GM23248 (cell line): ENCODE measurements at regions not wholly inside any gene's neighbourhood (a gene's known extent, or its start where the extent isn't known, plus 50 kb on each side); places are given as distances from the start of the nearest gene placed in this dataset.

Experiments
- DNase-seq: peaks from one replicate; pipeline ENCODE4 v3.0.0-alpha.2; 2015
- H2AFZ ChIP-seq: fragments of 200-600 bp; sonication (generic); 2 replicates; pipeline ENCODE4 v1.6.1; 2016; ENCODE audit warnings: antibody characterized with exemption
- H3F3A ChIP-seq: fragments of 200-600 bp; sonication (generic); 2 replicates; pipeline ENCODE4 v1.6.1; 2016; ENCODE audit warnings: mild to moderate bottlenecking, antibody characterized with exemption, mixed run types; ENCODE audit not compliant: insufficient read depth
- H3K27ac ChIP-seq: fragments of 200-600 bp; sonication (generic); 2 replicates; pipeline ENCODE4 v1.5.1; 2016; ENCODE audit warnings: mild to moderate bottlenecking
- H3K27me3 ChIP-seq: fragments of 200-600 bp; sonication (generic); replicated peaks from 2 replicates; pipeline ENCODE4 v1.6.1; 2016; ENCODE audit warnings: mild to moderate bottlenecking; ENCODE audit not compliant: insufficient read depth
- H3K36me3 ChIP-seq: fragments of 200-600 bp; sonication (generic); 2 replicates; pipeline ENCODE4 v1.6.1; 2016; ENCODE audit warnings: low read depth, mild to moderate bottlenecking
- H3K4me1 ChIP-seq: fragments of 200-600 bp; sonication (generic); 2 replicates; pipeline ENCODE4 v1.6.1; 2016; ENCODE audit warnings: mild to moderate bottlenecking; ENCODE audit not compliant: insufficient read depth
- H3K4me2 ChIP-seq: fragments of 200-600 bp; sonication (generic); one replicate; pipeline ENCODE4 v1.6.1; 2016; ENCODE audit warnings: mild to moderate bottlenecking; ENCODE audit not compliant: unreplicated experiment
- H3K4me3 ChIP-seq: fragments of 200-600 bp; sonication (generic); 2 replicates; pipeline ENCODE4 v1.5.1; 2016; ENCODE audit warnings: mild to moderate bottlenecking
- H3K79me2 ChIP-seq: fragments of 200-600 bp; sonication (generic); 2 replicates; pipeline ENCODE4 v1.6.1; 2016; ENCODE audit warnings: mild to moderate bottlenecking; ENCODE audit not compliant: insufficient read depth
- H3K9ac ChIP-seq: fragments of 200-600 bp; sonication (generic); 2 replicates; pipeline ENCODE4 v1.6.1; 2016; ENCODE audit warnings: mild to moderate bottlenecking
- H3K9me2 ChIP-seq: fragments of 200-600 bp; sonication (generic); 2 replicates; pipeline ENCODE4 v1.6.1; 2016; ENCODE audit warnings: mixed run types, mild to moderate bottlenecking, moderate library complexity; ENCODE audit not compliant: insufficient read depth
- H3K9me3 ChIP-seq: fragments of 200-600 bp; sonication (generic); one replicate; pipeline ENCODE4 v1.6.1; 2017; ENCODE audit warnings: low read depth
- H4K20me1 ChIP-seq: fragments of 200-600 bp; sonication (generic); 2 replicates; pipeline ENCODE4 v1.6.0; 2016; ENCODE audit not compliant: insufficient read depth
- EZH2 ChIP-seq: fragments of 200-600 bp; sonication (generic); IDR thresholded peaks from 2 replicates; pipeline ENCODE4 v1.6.1; 2018; ENCODE audit warnings: antibody characterized with exemption, mild to moderate bottlenecking; ENCODE audit not compliant: insufficient read depth, poor library complexity, severe bottlenecking
- EZH2phosphoT487 ChIP-seq: fragments of 200-600 bp; sonication (generic); IDR thresholded peaks from 2 replicates; pipeline ENCODE4 v1.6.1; 2018; ENCODE audit warnings: antibody characterized with exemption, moderate library complexity, mild to moderate bottlenecking, low read depth; ENCODE audit not compliant: insufficient read depth
- WGBS, 2 experiments: methylation state at CpG; one replicate each; pipeline ENCODE4 v1.1.6; 2015 to 2017; ENCODE audit warnings: low lambda C conversion rate in 2 of 2, low coverage in 1 of 2; ENCODE audit errors: missing lambda C conversion rate in 2 of 2; 5-methylcytosine and 5-hydroxymethylcytosine counted together
- in situ Hi-C: fragments of 300-500 bp; cut with MboI; formaldehyde crosslinking; loops from 2 replicates; pipeline ENCODE4 v1.15.0; 2020

DNA sequence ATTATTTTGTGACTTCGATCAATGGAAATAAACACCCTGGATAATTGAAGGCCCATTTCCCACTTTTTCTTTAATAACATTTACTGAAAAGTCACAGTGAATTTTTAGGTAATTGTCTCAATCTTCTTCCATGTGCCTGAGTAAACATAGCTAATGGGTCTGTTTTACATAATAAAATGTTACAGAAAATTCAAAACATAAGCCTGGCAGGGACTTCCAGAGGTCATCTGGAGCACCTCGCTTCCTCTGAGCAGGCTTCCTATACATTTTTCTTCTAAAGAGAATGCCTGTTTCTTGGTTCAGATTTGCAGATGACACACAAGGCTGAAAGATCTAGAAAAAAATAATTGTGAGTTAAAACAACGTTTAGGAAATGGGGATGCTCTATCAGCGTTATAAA, 183.8 kb upstream of the PDE3A start:
- Histone ChIP-seq H3K79me2 (no peaks in the 10 kb centered on the region), H3K9ac (no peak overlapping the region), H3K9me3 (no peaks in the 10 kb centered on the region), H3K4me3 (no peak overlapping the region), H3F3A (no peaks in the 10 kb centered on the region), H3K27ac (no peak overlapping the region), H3K9me2 (no peaks in the 10 kb centered on the region), H3K4me1 (no peaks in the 10 kb centered on the region), H3K36me3 (no peaks in the 10 kb centered on the region), H2AFZ (no peak overlapping the region), H4K20me1 (no peaks in the 10 kb centered on the region), H3K4me2 (no peak overlapping the region), H3K27me3 (no peaks in the 10 kb centered on the region; the same call in 1 of the 2 replicates)
- in situ Hi-C loops = loop anchor here (25.0 kb wide), 1 partner anchor 272 kb away; no protein-coding TSS in a partner anchor
- 3 to 8% methylated on average over 4 of the region's 4 CpGs for WGBS, 2 experiments
- no peak for DNase-seq
- TF ChIP-seq EZH2phosphoT487 (no peak), EZH2 (no peak)

DNA sequence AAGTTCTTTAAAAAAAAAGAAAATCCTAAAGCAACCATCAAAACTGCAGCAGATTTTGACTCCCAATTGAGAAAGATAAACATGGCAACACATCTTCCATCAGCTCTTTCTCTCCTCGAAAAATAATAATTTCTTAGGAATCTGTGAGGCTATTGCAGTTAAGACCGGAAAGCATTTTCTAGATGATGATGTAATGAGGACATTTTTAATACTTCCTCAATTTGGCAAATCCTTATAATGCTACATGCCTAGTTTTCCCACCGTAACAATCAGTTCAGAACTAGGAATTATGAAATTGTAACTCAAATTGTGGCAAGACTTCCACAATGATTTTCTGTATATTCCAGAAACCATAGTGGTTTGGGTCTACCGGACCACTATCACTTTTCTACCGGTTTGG, 180.9 kb upstream of the PDE3A start:
- TF ChIP-seq EZH2phosphoT487 (no peak), EZH2 (no peak)

GRCh38 chr12:20188930-20189653, 179.2 kb upstream of the PDE3A start:
- Histone ChIP-seq H3K4me2 (no peak overlapping the region), H3K27ac (no peak overlapping the region), H2AFZ (no peak overlapping the region), H3K79me2 (no peaks in the 10 kb centered on the region), H3K4me3 (no peak overlapping the region), H3K36me3 (no peaks in the 10 kb centered on the region), H3K9me3 (no peaks in the 10 kb centered on the region), H3K9me2 (no peaks in the 10 kb centered on the region), H4K20me1 (no peaks in the 10 kb centered on the region), H3K27me3 (no peaks in the 10 kb centered on the region; the same call in 1 of the 2 replicates), H3F3A (no peaks in the 10 kb centered on the region), H3K9ac (no peak overlapping the region), H3K4me1 (no peaks in the 10 kb centered on the region)
- WGBS, 2 experiments = 39 to 43% methylated on average over 5 of the region's 5 CpGs
- in situ Hi-C loops = loop anchor here (25.0 kb wide), 1 partner anchor 277 kb away; no protein-coding TSS in a partner anchor
- DNase-seq = no peak
- TF ChIP-seq EZH2phosphoT487 = no peak
- TF ChIP-seq EZH2 = no peak

More for the DNA sequence above, 180.9 kb upstream of the PDE3A start:
- Histone ChIP-seq H3K9ac (no peak overlapping the region), H3K27ac (no peak overlapping the region), H3F3A (no peaks in the 10 kb centered on the region), H3K4me3 (no peak overlapping the region), H3K4me1 (no peaks in the 10 kb centered on the region), H3K79me2 (no peaks in the 10 kb centered on the region), H3K27me3 (no peaks in the 10 kb centered on the region; the same call in 1 of the 2 replicates), H3K9me3 (no peaks in the 10 kb centered on the region), H2AFZ (no peak overlapping the region), H4K20me1 (no peaks in the 10 kb centered on the region), H3K9me2 (no peaks in the 10 kb centered on the region), H3K36me3 (no peaks in the 10 kb centered on the region), H3K4me2 (no peak overlapping the region)
- no peak for DNase-seq
- WGBS, 2 experiments = 48 to 53% methylated on average over 5 of the region's 5 CpGs
- in situ Hi-C loops = loop anchor here (25.0 kb wide), 1 partner anchor 275 kb away; no protein-coding TSS in a partner anchor

- Histone ChIP-seq H3K4me1 (no peaks in the 10 kb centered on the region), H3K4me2 (no peak overlapping the region)
- WGBS, 2 experiments = 15 to 22% methylated on average over 2 of the region's 2 CpGs
Observed at GRCh38 chr12:20189767-20190166, 178.6 kb upstream of the PDE3A start.

More at GRCh38 chr12:20189767-20190166, 178.6 kb upstream of the PDE3A start:
- Histone ChIP-seq H3K9me3 (no peaks in the 10 kb centered on the region), H3K9me2 (no peaks in the 10 kb centered on the region), H3K4me3 (no peak overlapping the region), H2AFZ (no peak overlapping the region), H4K20me1 (no peaks in the 10 kb centered on the region), H3K79me2 (no peaks in the 10 kb centered on the region), H3K27me3 (no peaks in the 10 kb centered on the region; the same call in 1 of the 2 replicates), H3K9ac (no peak overlapping the region), H3F3A (no peaks in the 10 kb centered on the region), H3K36me3 (no peaks in the 10 kb centered on the region), H3K27ac (no peak overlapping the region)
- TF ChIP-seq EZH2 (no peak), EZH2phosphoT487 (no peak)
- in situ Hi-C loops = loop anchor here (25.0 kb wide), 1 partner anchor 277 kb away; no protein-coding TSS in a partner anchor
- no peak for DNase-seq
